ENCODE measurements at regions not wholly inside any gene's neighbourhood (a gene's known extent, or its start where the extent isn't known, plus 50 kb on each side); places are given as distances from the start of the nearest gene placed in this dataset.

- TF ChIP-seq CTCF (conservative IDR thresholded peaks at IDR 0.05; ENCODE audit: low read length), result no peak
- TF ChIP-seq EZH2phosphoT487 (IDR thresholded peaks at IDR 0.05; ENCODE audit: borderline replicate concordance), result no peak
These were observed 462.9 kb upstream of the USP15 start for GRCh38 chr12:61797266-61797665.

Data from Loucy (cell line).